IMR-90 (cell line): ENCODE measurements at regions not wholly inside any gene's neighbourhood (a gene's known extent, or its start where the extent isn't known, plus 50 kb on each side); places are given as distances from the start of the nearest gene placed in this dataset.

Experiments used
- ATAC-seq: fragments of 200-7000 bp; cut with Tn5 transposase; 2 replicates; pipeline ENCODE4 v1.9.1; 2020; ENCODE audit warnings: low read depth, mild to moderate bottlenecking, moderate library complexity
- BruUV-seq: library from RNA; stranded (reverse); fragments of 400-500 nt; replicated peaks from 2 replicates; lab custom pipeline; 2021; lab: Mats Ljungman, UMichigan
- CTCF ChIA-PET: fragments of 300-600 bp; formaldehyde crosslinking; extraction: SDS; loops from one replicate; lab custom pipeline; 2021; ENCODE audit warnings: antibody characterized with exemption; lab: Yijun Ruan, JAX
- POLR2A ChIA-PET: fragments of 300-600 bp; sonication (Branson Sonifier 250); formaldehyde crosslinking; loops from one replicate; lab custom pipeline; 2022; ENCODE audit warnings: antibody characterized with exemption; ENCODE audit not compliant: unreplicated experiment; lab: Charles Lee
- DNase-seq: peaks from one replicate; pipeline ENCODE4 v3.0.0; 2013
- H2AFZ ChIP-seq: replicated peaks from 2 replicates; pipeline ENCODE3; 2013; ENCODE audit warnings: low read length, mild to moderate bottlenecking; ENCODE audit not compliant: poor library complexity
- H2AK5ac ChIP-seq: 2 replicates; pipeline ENCODE4 v1.6.1; 2013; ENCODE audit warnings: low read depth, low read length, inconsistent platforms
- H2AK9ac ChIP-seq: replicated peaks from 2 replicates; pipeline ENCODE3; 2013; ENCODE audit warnings: mild to moderate bottlenecking, low read depth, low read length, moderate library complexity; ENCODE audit not compliant: poor library complexity
- H2BK120ac ChIP-seq: 2 replicates; pipeline ENCODE4 v1.6.1; 2013; ENCODE audit warnings: low read depth, low read length, inconsistent platforms
- H2BK15ac ChIP-seq: 3 replicates; pipeline ENCODE4 v1.6.1; 2013; ENCODE audit warnings: low read depth, low read length, inconsistent platforms
- H2BK20ac ChIP-seq: 2 replicates; pipeline ENCODE4 v1.6.1; 2013; ENCODE audit warnings: low read depth, mild to moderate bottlenecking, inconsistent platforms, low read length, moderate library complexity
- H2BK5ac ChIP-seq: 2 replicates; pipeline ENCODE4 v1.6.1; 2013; ENCODE audit warnings: mild to moderate bottlenecking, low read depth, low read length, inconsistent platforms; ENCODE audit not compliant: poor library complexity, severe bottlenecking
- H3K14ac ChIP-seq: replicated peaks from 2 replicates; pipeline ENCODE4 v1.6.1; 2013; ENCODE audit warnings: low read depth, low read length, inconsistent platforms
- H3K18ac ChIP-seq: 2 replicates; pipeline ENCODE4 v1.6.1; 2013; ENCODE audit warnings: low read depth, low read length, control low read depth
- H3K23ac ChIP-seq: 2 replicates; pipeline ENCODE4 v1.6.1; 2013; ENCODE audit warnings: low read depth, low read length, inconsistent platforms
- H3K27ac ChIP-seq: 2 replicates; pipeline ENCODE4 v1.5.1; 2013; ENCODE audit warnings: mild to moderate bottlenecking, control low read depth, low read length; ENCODE audit not compliant: insufficient read depth
- H3K27me3 ChIP-seq: 2 replicates; pipeline ENCODE4 v1.6.1; 2013; ENCODE audit warnings: low read length; ENCODE audit not compliant: control insufficient read depth, insufficient read depth
- H3K36me3 ChIP-seq: 2 replicates; pipeline ENCODE4 v1.6.1; 2013; ENCODE audit warnings: low read length, mixed read lengths; ENCODE audit not compliant: control insufficient read depth, insufficient read depth
- H3K4ac ChIP-seq: 2 replicates; pipeline ENCODE4 v1.6.1; 2013; ENCODE audit warnings: low read depth, low read length, inconsistent platforms
- H3K4me1 ChIP-seq: 2 replicates; pipeline ENCODE4 v1.6.1; 2013; ENCODE audit warnings: low read length, mixed read lengths; ENCODE audit not compliant: control insufficient read depth, insufficient read depth
- H3K4me2 ChIP-seq: 2 replicates; pipeline ENCODE4 v1.6.1; 2013; ENCODE audit warnings: low read depth, mild to moderate bottlenecking, control low read depth, low read length, moderate library complexity
- H3K4me3 ChIP-seq: 2 replicates; pipeline ENCODE4 v1.5.1; 2013; ENCODE audit warnings: low read depth, mild to moderate bottlenecking, control low read depth, low read length, moderate library complexity; ENCODE audit not compliant: insufficient read depth
- H3K56ac ChIP-seq: 2 replicates; pipeline ENCODE4 v1.6.1; 2013; ENCODE audit warnings: low read length, inconsistent platforms; ENCODE audit not compliant: insufficient read depth; ENCODE audit errors: extremely low read depth
- H3K79me1 ChIP-seq, 2 experiments: 2 replicates each; pipeline ENCODE4 v1.6.1; 2013; ENCODE audit warnings: low read length in 2 of 2, inconsistent platforms in 1 of 2, low read depth in 1 of 2
- H3K9ac ChIP-seq: 2 replicates; pipeline ENCODE4 v1.6.1; 2013; ENCODE audit warnings: low read depth, low read length, control low read depth
- H3K9me1 ChIP-seq: 2 replicates; pipeline ENCODE4 v1.6.1; 2013; ENCODE audit warnings: low read length, inconsistent platforms; ENCODE audit not compliant: insufficient read depth
- H3K9me3 ChIP-seq: 2 replicates; pipeline ENCODE4 v1.6.1; 2013; ENCODE audit warnings: low read length; ENCODE audit not compliant: control insufficient read depth, insufficient read depth
- H4K20me1 ChIP-seq: 2 replicates; pipeline ENCODE4 v1.6.1; 2013; ENCODE audit warnings: low read length, inconsistent platforms; ENCODE audit not compliant: insufficient read depth
- H4K5ac ChIP-seq: 2 replicates; pipeline ENCODE4 v1.6.1; 2013; ENCODE audit warnings: mild to moderate bottlenecking, low read depth, low read length, control low read depth
- H4K8ac ChIP-seq, 2 experiments: 2 replicates each; pipeline ENCODE4 v1.6.1; 2013; ENCODE audit warnings: low read depth in 2 of 2, low read length in 2 of 2, control low read depth in 1 of 2, inconsistent platforms in 1 of 2
- H4K91ac ChIP-seq: 2 replicates; pipeline ENCODE4 v1.6.1; 2013; ENCODE audit warnings: low read depth, low read length, inconsistent platforms; ENCODE audit not compliant: insufficient read depth
- BHLHE40 ChIP-seq: fragments of 150-350 bp; IDR thresholded peaks from 2 replicates; pipeline ENCODE4 v1.6.1; 2016; ENCODE audit warnings: mild to moderate bottlenecking, low read depth, low read length
- CEBPB ChIP-seq: IDR thresholded peaks from 2 replicates; pipeline ENCODE4 v1.6.1; 2012; ENCODE audit warnings: low read depth, low read length, improper control_type of control experiment
- CHD1 ChIP-seq: IDR thresholded peaks from 2 replicates; pipeline ENCODE4 v1.6.1; 2012; ENCODE audit warnings: low read depth, low read length, improper control_type of control experiment
- FOS ChIP-seq: fragments of 150-350 bp; IDR thresholded peaks from 2 replicates; pipeline ENCODE4 v1.6.1; 2016; ENCODE audit warnings: low read depth, low read length
- MAFK ChIP-seq: IDR thresholded peaks from 2 replicates; pipeline ENCODE4 v1.6.1; 2012; ENCODE audit warnings: low read depth, low read length, improper control_type of control experiment
- MAZ ChIP-seq: IDR thresholded peaks from 2 replicates; pipeline ENCODE4 v1.6.1; 2012; ENCODE audit warnings: low read depth, mild to moderate bottlenecking, low read length, improper control_type of control experiment, moderate library complexity, borderline replicate concordance
- MXI1 ChIP-seq: IDR thresholded peaks from 2 replicates; pipeline ENCODE4 v1.6.1; 2012; ENCODE audit warnings: low read depth, mild to moderate bottlenecking, low read length, moderate library complexity, borderline replicate concordance
- NFE2L2 ChIP-seq: fragments of 150-350 bp; IDR thresholded peaks from 2 replicates; pipeline ENCODE4 v1.6.1; 2016; ENCODE audit warnings: low read depth, mild to moderate bottlenecking, low read length
- POLR2A ChIP-seq: IDR thresholded peaks from 2 replicates; pipeline ENCODE4 v1.6.1; 2012; ENCODE audit warnings: mild to moderate bottlenecking, low read depth, low read length
- RAD21 ChIP-seq: IDR thresholded peaks from 2 replicates; pipeline ENCODE4 v1.6.1; 2012; ENCODE audit warnings: low read length, improper control_type of control experiment
- RCOR1 ChIP-seq: IDR thresholded peaks from 2 replicates; pipeline ENCODE4 v1.6.1; 2012; ENCODE audit warnings: mild to moderate bottlenecking, low read length, improper control_type of control experiment; ENCODE audit not compliant: insufficient replicate concordance
- RFX5 ChIP-seq: IDR thresholded peaks from 2 replicates; pipeline ENCODE4 v1.8.0; 2012; ENCODE audit warnings: low read depth, mild to moderate bottlenecking, low read length, moderate library complexity
- SMC3 ChIP-seq: fragments of 150-350 bp; IDR thresholded peaks from 2 replicates; pipeline ENCODE4 v1.6.1; 2016; ENCODE audit warnings: low read depth, mild to moderate bottlenecking, antibody characterized with exemption, low read length, moderate library complexity
- WGBS, 2 experiments: methylation state at CpG; one replicate each; pipeline versions ENCODE4 v1.1.5 to v1.1.7; 2013; ENCODE audit warnings: missing lambda C conversion rate in 2 of 2; ENCODE audit not compliant: insufficient read length in 1 of 2; ENCODE audit errors: extremely low coverage in 2 of 2; 5-methylcytosine and 5-hydroxymethylcytosine counted together
- dilution Hi-C: fragments of 300-500 bp; cut with HindIII; formaldehyde crosslinking; loops from one replicate; pipeline ENCODE4 v1.14.3; 2018; ENCODE audit warnings: low sequenced_read_pairs; ENCODE audit not compliant: unreplicated experiment
- in situ Hi-C: fragments of 300-500 bp; cut with MboI; formaldehyde crosslinking; loops from 3 replicates; pipeline ENCODE4 v1.14.3; 2019; ENCODE audit warnings: low sequenced_read_pairs, inconsistent platforms, mixed read lengths
- intact Hi-C: fragments of 100-400 bp; cut with micrococcal nuclease; formaldehyde crosslinking; loops from 2 replicates; pipeline ENCODE4 v1.10.0; 2022
- TF ChIP-seq, protein P1 (sequence below): conservative IDR thresholded peaks from 2 replicates; pipeline ENCODE4 v1.5.1; 2012; ENCODE audit warnings: mild to moderate bottlenecking, low read depth, low read length, improper control_type of control experiment
- TF ChIP-seq, protein P2 (sequence below): fragments of 150-350 bp; IDR thresholded peaks from 2 replicates; pipeline ENCODE4 v1.6.1; 2016; ENCODE audit warnings: low read depth, mild to moderate bottlenecking, low read length, moderate library complexity, borderline replicate concordance
- TF ChIP-seq, protein P3 (sequence below): fragments of 150-350 bp; IDR thresholded peaks from 2 replicates; pipeline ENCODE4 v1.6.1; 2017; ENCODE audit warnings: mild to moderate bottlenecking, antibody characterized with exemption, low read length, low read depth

DNA sequence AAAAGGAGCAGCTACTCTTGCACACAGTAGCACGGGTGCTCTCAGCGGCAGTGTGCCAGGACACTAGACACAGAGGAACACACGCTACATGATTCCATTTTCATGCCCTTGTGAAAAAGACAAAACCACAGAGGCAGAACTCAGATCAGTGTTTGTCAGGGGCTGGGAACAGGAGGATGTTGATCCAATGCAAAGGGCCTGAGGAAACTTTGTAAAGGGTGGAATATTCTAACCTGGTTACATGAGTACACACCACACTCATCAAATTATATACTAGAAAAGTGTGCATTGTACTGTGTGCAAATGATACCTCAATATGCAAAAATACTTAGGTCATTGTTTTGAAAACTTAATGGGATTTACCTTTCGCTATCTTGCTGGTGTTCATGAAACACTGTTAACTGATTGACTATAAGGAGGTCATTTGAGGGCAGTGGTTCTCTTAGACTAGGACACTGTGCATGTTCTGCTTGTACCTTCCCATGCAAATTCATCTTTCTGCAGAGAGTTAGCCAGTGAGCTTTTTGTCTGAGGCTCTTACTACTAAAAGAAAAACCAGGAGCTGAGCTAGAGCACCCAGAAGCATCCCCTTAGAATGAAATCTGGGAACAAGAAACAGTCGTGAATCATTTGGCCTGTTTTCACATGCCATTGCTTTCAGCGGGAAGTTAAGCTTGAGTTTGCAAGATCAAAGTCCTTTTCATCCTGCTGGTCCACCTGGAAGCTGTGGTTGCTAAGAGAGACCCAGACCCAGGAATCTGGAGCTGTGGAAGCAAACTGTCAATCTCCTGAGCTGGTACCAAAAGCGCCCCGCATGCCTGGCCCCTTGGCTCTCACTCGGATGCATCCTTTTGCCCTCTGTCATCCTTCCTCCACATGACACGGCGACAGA is 204.8 kb downstream of the TTLL2 start:
- intact Hi-C loops (no loop called here), in situ Hi-C loops (no loop called here), dilution Hi-C loops (no loop called here)
- H2BK20ac ChIP-seq, result no peak overlapping the region
- ChIA-PET POLR2A (no interaction called here), CTCF (no interaction called here)
- H2BK120ac ChIP-seq, result no peak overlapping the region
- no TSS peak for BruUV-seq
- no peak overlapping the region for H2AK5ac ChIP-seq
- H3K9me3 ChIP-seq, result peaks cover 41% of the 10 kb centered on the region
- no peak overlapping the region for H3K4me3 ChIP-seq
- no peak for DNase-seq
- no peak overlapping the region for H3K23ac ChIP-seq
- H3K36me3 ChIP-seq, result no peaks in the 10 kb centered on the region
- H3K4ac ChIP-seq, result no peak overlapping the region
- no peak overlapping the region for H3K14ac ChIP-seq
- H4K91ac ChIP-seq, result no peak overlapping the region
- no peaks in the 10 kb centered on the region for H3K4me1 ChIP-seq
- WGBS, 2 experiments, result no CpG with 5 or more reads among the region's 11 CpGs
- no peaks in the 10 kb centered on the region for H3K79me1 ChIP-seq
- no peak overlapping the region for H3K4me2 ChIP-seq
- no peaks in the 10 kb centered on the region for H4K20me1 ChIP-seq
- H2BK15ac ChIP-seq, result no peak overlapping the region
- H3K27me3 ChIP-seq, result no peaks in the 10 kb centered on the region
- no peak for ATAC-seq
- H3K9ac ChIP-seq, result no peak overlapping the region
- H3K56ac ChIP-seq, result no peak overlapping the region
- H2AK9ac ChIP-seq, result no peak overlapping the region
- no peak overlapping the region for H2AFZ ChIP-seq
- no peak overlapping the region for H3K27ac ChIP-seq
- H2BK5ac ChIP-seq, result no peak overlapping the region
- TF ChIP-seq CHD1 (no peak), BHLHE40 (no peak), RAD21 (no peak), MXI1 (no peak), CEBPB (no peak), NFE2L2 (no peak), MAFK (no peak), RCOR1 (no peak), SMC3 (no peak), RFX5 (no peak), MAZ (no peak), FOS (no peak), POLR2A (no peak)
- TF ChIP-seq, protein P1, sequence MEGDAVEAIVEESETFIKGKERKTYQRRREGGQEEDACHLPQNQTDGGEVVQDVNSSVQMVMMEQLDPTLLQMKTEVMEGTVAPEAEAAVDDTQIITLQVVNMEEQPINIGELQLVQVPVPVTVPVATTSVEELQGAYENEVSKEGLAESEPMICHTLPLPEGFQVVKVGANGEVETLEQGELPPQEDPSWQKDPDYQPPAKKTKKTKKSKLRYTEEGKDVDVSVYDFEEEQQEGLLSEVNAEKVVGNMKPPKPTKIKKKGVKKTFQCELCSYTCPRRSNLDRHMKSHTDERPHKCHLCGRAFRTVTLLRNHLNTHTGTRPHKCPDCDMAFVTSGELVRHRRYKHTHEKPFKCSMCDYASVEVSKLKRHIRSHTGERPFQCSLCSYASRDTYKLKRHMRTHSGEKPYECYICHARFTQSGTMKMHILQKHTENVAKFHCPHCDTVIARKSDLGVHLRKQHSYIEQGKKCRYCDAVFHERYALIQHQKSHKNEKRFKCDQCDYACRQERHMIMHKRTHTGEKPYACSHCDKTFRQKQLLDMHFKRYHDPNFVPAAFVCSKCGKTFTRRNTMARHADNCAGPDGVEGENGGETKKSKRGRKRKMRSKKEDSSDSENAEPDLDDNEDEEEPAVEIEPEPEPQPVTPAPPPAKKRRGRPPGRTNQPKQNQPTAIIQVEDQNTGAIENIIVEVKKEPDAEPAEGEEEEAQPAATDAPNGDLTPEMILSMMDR, result no peak
- TF ChIP-seq, protein P2, sequence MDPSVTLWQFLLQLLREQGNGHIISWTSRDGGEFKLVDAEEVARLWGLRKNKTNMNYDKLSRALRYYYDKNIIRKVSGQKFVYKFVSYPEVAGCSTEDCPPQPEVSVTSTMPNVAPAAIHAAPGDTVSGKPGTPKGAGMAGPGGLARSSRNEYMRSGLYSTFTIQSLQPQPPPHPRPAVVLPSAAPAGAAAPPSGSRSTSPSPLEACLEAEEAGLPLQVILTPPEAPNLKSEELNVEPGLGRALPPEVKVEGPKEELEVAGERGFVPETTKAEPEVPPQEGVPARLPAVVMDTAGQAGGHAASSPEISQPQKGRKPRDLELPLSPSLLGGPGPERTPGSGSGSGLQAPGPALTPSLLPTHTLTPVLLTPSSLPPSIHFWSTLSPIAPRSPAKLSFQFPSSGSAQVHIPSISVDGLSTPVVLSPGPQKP, result no peak
- TF ChIP-seq, protein P3, sequence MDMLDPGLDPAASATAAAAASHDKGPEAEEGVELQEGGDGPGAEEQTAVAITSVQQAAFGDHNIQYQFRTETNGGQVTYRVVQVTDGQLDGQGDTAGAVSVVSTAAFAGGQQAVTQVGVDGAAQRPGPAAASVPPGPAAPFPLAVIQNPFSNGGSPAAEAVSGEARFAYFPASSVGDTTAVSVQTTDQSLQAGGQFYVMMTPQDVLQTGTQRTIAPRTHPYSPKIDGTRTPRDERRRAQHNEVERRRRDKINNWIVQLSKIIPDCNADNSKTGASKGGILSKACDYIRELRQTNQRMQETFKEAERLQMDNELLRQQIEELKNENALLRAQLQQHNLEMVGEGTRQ, result no peak
- H4K5ac ChIP-seq, result no peak overlapping the region
- H3K18ac ChIP-seq, result no peak overlapping the region
- no peaks in the 10 kb centered on the region for H3K9me1 ChIP-seq
- H4K8ac ChIP-seq, result no peak overlapping the region
